Activated T-helper 2 cell treated with anti-CD3 and anti-CD28 coated beads, Interferon-gamma antibody, Interleukin-2, Interleukin-4, amounts not matched to agents 10 μg/mL and 5 μg/mL and 100 μg/mL, durations not matched to agents 14 hours and 24 hours and 36 hours (primary cell): ENCODE measurements at regions not wholly inside any gene's neighbourhood (a gene's known extent, or its start where the extent isn't known, plus 50 kb on each side); places are given as distances from the start of the nearest gene placed in this dataset.

Experiments used
- DNase-seq: peaks from one replicate; pipeline ENCODE4 v3.0.0; 2021; ENCODE audit warnings: low spot score
- H3K27ac Mint-ChIP-seq: one replicate; pipeline ENCODE4 v1.8.0; 2021; ENCODE audit warnings: mixed read lengths
- H3K27me3 Mint-ChIP-seq: one replicate; pipeline ENCODE4 v1.8.0; 2021; ENCODE audit warnings: low read depth, mixed read lengths
- H3K36me3 Mint-ChIP-seq: one replicate; pipeline ENCODE4 v1.8.0; 2021; ENCODE audit warnings: low read depth, mixed read lengths
- H3K4me1 Mint-ChIP-seq: one replicate; pipeline ENCODE4 v1.8.0; 2021; ENCODE audit warnings: low read depth, mixed read lengths
- H3K4me3 Mint-ChIP-seq: one replicate; pipeline ENCODE4 v1.8.0; 2021; ENCODE audit warnings: low read depth, mild to moderate bottlenecking, moderate library complexity, mixed read lengths
- H3K9me3 Mint-ChIP-seq: one replicate; pipeline ENCODE4 v1.8.0; 2021; ENCODE audit warnings: mixed read lengths
- intact Hi-C: fragments of 100-400 bp; cut with micrococcal nuclease; formaldehyde crosslinking; loops from one replicate; pipeline ENCODE4 v1.15.1; 2023

- no peak for DNase-seq
- Mint-ChIP-seq H3K36me3 (no peaks in the 10 kb centered on the region), H3K4me1 (no peaks in the 10 kb centered on the region), H3K27me3 (peaks cover 15% of the 10 kb centered on the region), H3K9me3 (no peaks in the 10 kb centered on the region), H3K27ac (no peak overlapping the region), H3K4me3 (no peak overlapping the region)
- intact Hi-C loops, result no loop called here
Measured at GRCh38 chr5:107325866-107326265, 344.9 kb downstream of the EFNA5 start.

DNA sequence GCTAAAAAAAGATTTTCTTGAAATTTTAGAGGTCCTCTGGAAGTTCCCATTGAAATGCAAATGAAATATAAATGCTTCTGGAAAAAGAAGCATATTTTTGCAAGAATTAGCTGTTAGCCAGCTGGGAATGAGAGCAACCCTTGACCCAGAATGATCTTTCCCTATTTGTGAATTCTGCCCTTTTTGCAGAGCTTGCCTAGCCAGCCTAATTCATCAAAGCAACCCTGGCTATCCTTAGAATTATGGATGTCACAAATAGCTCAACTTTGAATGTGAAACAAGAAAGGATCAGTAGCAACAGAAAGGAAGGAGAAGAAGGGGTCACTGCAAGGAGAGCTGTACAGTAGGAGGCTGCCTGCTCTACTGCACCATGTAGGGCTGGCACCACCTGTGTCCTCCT, 345.9 kb downstream of the EFNA5 start:
- Mint-ChIP-seq H3K27me3 (peaks cover 14% of the 10 kb centered on the region), H3K4me1 (no peaks in the 10 kb centered on the region), H3K4me3 (no peak overlapping the region), H3K9me3 (no peaks in the 10 kb centered on the region), H3K27ac (no peak overlapping the region), H3K36me3 (no peaks in the 10 kb centered on the region)
- DNase-seq, result no peak
- intact Hi-C loops, result no loop called here

DNA sequence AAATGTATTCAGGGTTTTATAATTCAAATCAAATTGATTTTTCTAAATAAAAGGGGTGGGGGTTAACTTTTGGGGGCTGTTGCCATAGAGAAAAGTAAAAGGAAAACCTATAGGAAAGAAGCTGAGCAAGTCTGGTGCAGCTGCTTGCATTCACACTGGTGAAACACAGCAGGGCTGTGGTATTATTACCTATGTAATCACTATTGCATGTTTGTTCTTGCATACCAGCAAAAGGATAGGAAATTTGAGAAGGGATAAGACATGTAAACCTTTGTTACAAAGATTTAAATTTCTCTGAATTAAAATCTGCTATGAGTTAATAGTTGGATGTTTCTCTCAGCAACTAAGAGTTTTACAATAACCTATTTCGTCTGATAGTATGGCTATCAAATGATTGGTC, 346.7 kb downstream of the EFNA5 start:
- Mint-ChIP-seq H3K4me1 (no peaks in the 10 kb centered on the region), H3K27me3 (peaks cover 17% of the 10 kb centered on the region), H3K9me3 (no peaks in the 10 kb centered on the region), H3K36me3 (no peaks in the 10 kb centered on the region), H3K27ac (no peak overlapping the region), H3K4me3 (no peak overlapping the region)
- intact Hi-C loops, result no loop called here
- no peak for DNase-seq

DNA sequence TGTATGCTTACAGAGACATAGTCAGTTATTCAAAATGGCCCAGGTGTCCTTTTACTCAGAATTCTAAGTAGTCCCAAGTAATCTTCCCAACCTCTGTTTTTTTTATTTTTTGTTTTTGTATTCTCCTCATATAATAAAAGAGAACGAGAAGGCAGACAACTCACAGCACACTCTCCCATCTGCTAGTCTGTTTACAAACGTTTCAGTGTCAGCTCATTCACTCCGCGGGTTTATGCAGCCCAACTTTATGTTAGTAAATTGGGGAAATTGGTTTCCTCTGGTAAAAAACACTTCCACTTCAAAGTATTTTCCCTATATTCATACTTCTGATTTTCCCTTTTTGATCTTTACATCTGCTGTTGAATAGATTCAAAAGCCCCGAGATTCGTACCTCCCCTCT, 347.2 kb downstream of the EFNA5 start:
- H3K4me1 Mint-ChIP-seq, result no peaks in the 10 kb centered on the region
- DNase-seq, result no peak
- H3K36me3 Mint-ChIP-seq, result no peaks in the 10 kb centered on the region
- no peak overlapping the region for H3K27ac Mint-ChIP-seq
- intact Hi-C loops, result no loop called here
- H3K4me3 Mint-ChIP-seq, result no peak overlapping the region
- H3K27me3 Mint-ChIP-seq, result peaks cover 17% of the 10 kb centered on the region
- no peaks in the 10 kb centered on the region for H3K9me3 Mint-ChIP-seq

- Mint-ChIP-seq H3K27me3 (peaks cover 15% of the 10 kb centered on the region), H3K4me3 (no peak overlapping the region), H3K4me1 (no peaks in the 10 kb centered on the region), H3K36me3 (no peaks in the 10 kb centered on the region), H3K9me3 (no peaks in the 10 kb centered on the region), H3K27ac (no peak overlapping the region)
- DNase-seq, result no peak
- intact Hi-C loops, result no loop called here
Measured at GRCh38 chr5:107322936-107323335, 347.8 kb downstream of the EFNA5 start.

GRCh38 chr5:107321906-107322305, 348.8 kb downstream of the EFNA5 start:
- Mint-ChIP-seq H3K4me3 (no peak overlapping the region), H3K27me3 (peaks cover 15% of the 10 kb centered on the region), H3K9me3 (no peaks in the 10 kb centered on the region), H3K4me1 (no peaks in the 10 kb centered on the region), H3K36me3 (no peaks in the 10 kb centered on the region), H3K27ac (no peak overlapping the region)
- no peak for DNase-seq
- intact Hi-C loops, result no loop called here

DNA sequence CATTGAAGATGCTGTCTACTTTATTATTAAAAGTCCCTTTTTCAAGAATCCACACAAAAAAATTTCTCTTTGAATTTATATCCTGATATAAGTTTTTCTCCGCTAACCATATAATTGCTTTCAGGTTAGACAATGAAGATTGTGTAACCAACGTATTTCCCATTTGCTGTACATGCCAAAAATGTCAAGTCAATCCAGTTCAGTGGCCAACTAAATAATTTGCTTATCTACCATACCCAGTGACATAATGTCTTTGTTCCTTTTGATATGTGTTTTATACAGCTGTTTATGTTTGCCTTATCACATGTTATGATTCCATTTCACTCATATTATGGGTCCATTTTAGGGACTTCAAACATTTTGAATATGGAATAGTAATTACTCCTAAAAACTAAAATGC, 349.9 kb downstream of the EFNA5 start:
- Mint-ChIP-seq H3K4me1 (no peaks in the 10 kb centered on the region), H3K9me3 (no peaks in the 10 kb centered on the region), H3K36me3 (no peaks in the 10 kb centered on the region), H3K27me3 (peaks cover 18% of the 10 kb centered on the region), H3K27ac (no peak overlapping the region), H3K4me3 (no peak overlapping the region)
- no peak for DNase-seq
- intact Hi-C loops, result no loop called here

DNA sequence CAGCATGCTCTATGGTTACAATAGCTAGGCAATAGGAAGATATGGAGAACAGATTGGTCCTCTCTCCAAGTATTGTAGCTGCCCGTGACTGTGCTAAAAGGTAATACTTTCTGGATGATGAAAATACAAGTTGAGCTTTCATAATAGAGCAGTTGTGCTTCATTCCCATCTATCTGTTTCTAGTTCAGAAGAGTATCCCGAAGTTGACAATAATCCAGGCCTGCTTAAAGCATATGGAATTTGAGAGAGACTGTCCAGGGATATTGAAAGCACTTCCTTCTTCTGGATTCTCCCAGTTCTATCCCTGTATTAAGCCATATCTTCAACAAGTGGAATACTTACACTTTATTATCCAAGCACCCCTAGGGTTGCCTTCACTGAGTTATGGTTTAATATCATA, 350.4 kb downstream of the EFNA5 start:
- H3K36me3 Mint-ChIP-seq, result no peaks in the 10 kb centered on the region
- H3K27me3 Mint-ChIP-seq, result peaks cover 17% of the 10 kb centered on the region
- no peaks in the 10 kb centered on the region for H3K4me1 Mint-ChIP-seq
- intact Hi-C loops, result no loop called here
- no peak for DNase-seq
- no peak overlapping the region for H3K27ac Mint-ChIP-seq
- no peaks in the 10 kb centered on the region for H3K9me3 Mint-ChIP-seq
- no peak overlapping the region for H3K4me3 Mint-ChIP-seq

GRCh38 chr5:107319901-107320300, 350.8 kb downstream of the EFNA5 start:
- Mint-ChIP-seq H3K36me3 (no peaks in the 10 kb centered on the region), H3K27ac (no peak overlapping the region), H3K4me3 (no peak overlapping the region), H3K9me3 (no peaks in the 10 kb centered on the region), H3K27me3 (peaks cover 17% of the 10 kb centered on the region), H3K4me1 (no peaks in the 10 kb centered on the region)
- intact Hi-C loops, result no loop called here
- no peak for DNase-seq

GRCh38 chr5:107314330-107314729, 356.4 kb downstream of the EFNA5 start:
- Mint-ChIP-seq H3K9me3 (no peaks in the 10 kb centered on the region), H3K4me3 (no peak overlapping the region), H3K4me1 (peaks cover 2% of the 10 kb centered on the region), H3K36me3 (no peaks in the 10 kb centered on the region), H3K27me3 (peaks cover 4% of the 10 kb centered on the region), H3K27ac (no peak overlapping the region)
- intact Hi-C loops, result no loop called here
- no peak for DNase-seq

DNA sequence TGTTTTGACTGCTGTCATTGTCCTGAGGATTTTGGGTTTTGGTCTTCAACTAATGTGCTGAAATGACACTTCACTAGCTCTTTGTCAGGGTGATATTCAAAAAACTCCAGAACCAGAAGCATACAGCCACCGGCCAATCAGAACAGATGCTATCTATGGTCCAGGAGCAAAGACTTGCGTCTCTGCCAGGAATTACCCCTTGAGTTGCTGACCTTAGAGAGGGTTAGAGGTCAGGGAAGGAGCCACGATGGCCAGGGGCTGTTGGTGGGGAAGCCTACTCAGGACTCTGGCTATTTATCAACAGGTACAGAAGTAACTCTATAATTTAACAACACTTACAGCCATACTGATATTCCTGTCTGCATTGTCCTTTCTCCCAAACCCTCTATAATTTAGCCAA, 356.8 kb downstream of the EFNA5 start:
- no peaks in the 10 kb centered on the region for H3K36me3 Mint-ChIP-seq
- no peak overlapping the region for H3K4me3 Mint-ChIP-seq
- intact Hi-C loops, result no loop called here
- no peaks in the 10 kb centered on the region for H3K9me3 Mint-ChIP-seq
- peaks cover 4% of the 10 kb centered on the region for H3K27me3 Mint-ChIP-seq
- DNase-seq, result no peak
- no peak overlapping the region for H3K27ac Mint-ChIP-seq
- peaks cover 5% of the 10 kb centered on the region for H3K4me1 Mint-ChIP-seq

GRCh38 chr5:107313098-107313497, 357.6 kb downstream of the EFNA5 start:
- intact Hi-C loops, result no loop called here
- H3K4me1 Mint-ChIP-seq, result peaks cover 8% of the 10 kb centered on the region
- no peak overlapping the region for H3K4me3 Mint-ChIP-seq
- no peak overlapping the region for H3K27ac Mint-ChIP-seq
- no peaks in the 10 kb centered on the region for H3K9me3 Mint-ChIP-seq
- DNase-seq, result no peak
- peaks cover 4% of the 10 kb centered on the region for H3K27me3 Mint-ChIP-seq
- H3K36me3 Mint-ChIP-seq, result no peaks in the 10 kb centered on the region

DNA sequence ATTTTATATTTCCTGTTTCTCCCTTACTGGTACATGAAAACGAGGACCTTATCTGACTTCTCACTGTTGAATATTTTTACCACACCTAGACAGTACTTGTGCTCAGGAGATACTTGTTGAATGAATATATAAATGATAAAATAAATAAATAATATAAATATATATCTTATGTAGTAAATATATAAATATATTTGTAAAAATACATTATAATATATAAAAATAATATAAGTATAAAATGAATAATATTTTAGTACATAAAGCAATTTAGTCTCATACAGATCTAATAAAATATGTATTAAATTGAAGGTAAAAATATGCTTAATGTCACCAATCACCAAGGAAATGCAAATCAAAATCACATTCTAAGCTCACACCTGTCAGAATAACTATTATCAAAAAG, 360.6 kb downstream of the EFNA5 start:
- peaks cover 11% of the 10 kb centered on the region for H3K4me1 Mint-ChIP-seq
- no peaks in the 10 kb centered on the region for H3K36me3 Mint-ChIP-seq
- peaks cover 7% of the 10 kb centered on the region for H3K27me3 Mint-ChIP-seq
- H3K27ac Mint-ChIP-seq, result no peak overlapping the region
- no peak overlapping the region for H3K4me3 Mint-ChIP-seq
- DNase-seq, result no peak
- intact Hi-C loops, result no loop called here
- H3K9me3 Mint-ChIP-seq, result no peaks in the 10 kb centered on the region

DNA sequence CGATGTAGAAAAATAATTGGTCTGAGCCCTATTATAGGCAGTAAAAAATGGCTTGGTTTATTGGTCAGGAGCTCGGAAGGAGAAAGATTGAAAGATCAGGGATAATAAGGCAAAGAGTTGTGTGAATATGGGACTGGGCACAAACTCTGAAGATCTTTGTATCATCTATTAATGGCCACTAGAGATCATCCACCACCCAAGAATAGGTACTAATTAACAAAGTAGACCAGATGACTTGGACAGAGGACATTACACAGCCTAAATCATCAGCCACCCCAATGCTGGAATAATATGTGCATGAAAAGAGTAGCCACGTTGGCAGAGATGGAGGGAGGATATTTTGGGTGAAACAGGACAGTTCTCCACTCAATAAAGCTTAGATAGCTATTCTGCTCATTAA, 364.1 kb downstream of the EFNA5 start:
- Mint-ChIP-seq H3K4me3 (no peak overlapping the region), H3K27ac (no peak overlapping the region), H3K36me3 (no peaks in the 10 kb centered on the region), H3K27me3 (peaks cover 12% of the 10 kb centered on the region), H3K9me3 (no peaks in the 10 kb centered on the region), H3K4me1 (peaks cover 11% of the 10 kb centered on the region)
- DNase-seq, result no peak
- intact Hi-C loops, result loop anchor here (5.0 kb wide), 2 partner anchors 44 to 81 kb away; no protein-coding TSS in a partner anchor
